H7 (cell line): ENCODE measurements at regions not wholly inside any gene's neighbourhood (a gene's known extent, or its start where the extent isn't known, plus 50 kb on each side); places are given as distances from the start of the nearest gene placed in this dataset.

Experiments
- DNase-seq: peaks from one replicate; pipeline ENCODE4 v3.0.0; 2012
- H3K27me3 ChIP-seq: 2 replicates; pipeline ENCODE4 v1.6.0; 2011; ENCODE audit warnings: mild to moderate bottlenecking, low read length; ENCODE audit not compliant: control insufficient read depth, insufficient read depth
- H3K36me3 ChIP-seq: replicated peaks from 2 replicates; pipeline ENCODE4 v1.5.1; 2011; ENCODE audit warnings: low read length; ENCODE audit not compliant: control insufficient read depth, insufficient read depth
- H3K4me3 ChIP-seq: 2 replicates; pipeline ENCODE4 v1.5.1; 2011; ENCODE audit warnings: low read depth, mild to moderate bottlenecking, control low read depth, low read length, moderate library complexity; ENCODE audit not compliant: insufficient read depth

DNA sequence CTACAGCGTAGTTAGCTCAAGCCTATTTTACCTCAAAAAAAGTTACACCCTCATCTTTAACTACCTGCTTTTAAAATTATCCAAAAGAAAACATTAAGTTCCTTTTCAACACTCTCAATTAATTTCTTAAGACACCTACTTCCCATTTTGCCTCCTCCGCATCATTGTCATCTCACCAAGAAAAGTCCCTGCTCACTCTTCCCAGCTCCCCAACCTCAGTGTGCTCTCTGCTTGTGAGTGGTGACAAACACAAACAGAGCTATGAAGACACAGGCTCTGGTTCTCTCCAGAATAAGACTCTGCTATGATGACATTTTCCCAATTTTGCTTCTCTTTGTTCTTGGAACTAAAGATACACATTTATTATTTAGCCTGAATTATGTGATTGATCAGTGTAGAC, 385.1 kb upstream of the HTR2A start:
- Histone ChIP-seq H3K4me3 (no peak overlapping the region), H3K36me3 (no peaks in the 10 kb centered on the region), H3K27me3 (no peaks in the 10 kb centered on the region)
- no peak for DNase-seq

DNA sequence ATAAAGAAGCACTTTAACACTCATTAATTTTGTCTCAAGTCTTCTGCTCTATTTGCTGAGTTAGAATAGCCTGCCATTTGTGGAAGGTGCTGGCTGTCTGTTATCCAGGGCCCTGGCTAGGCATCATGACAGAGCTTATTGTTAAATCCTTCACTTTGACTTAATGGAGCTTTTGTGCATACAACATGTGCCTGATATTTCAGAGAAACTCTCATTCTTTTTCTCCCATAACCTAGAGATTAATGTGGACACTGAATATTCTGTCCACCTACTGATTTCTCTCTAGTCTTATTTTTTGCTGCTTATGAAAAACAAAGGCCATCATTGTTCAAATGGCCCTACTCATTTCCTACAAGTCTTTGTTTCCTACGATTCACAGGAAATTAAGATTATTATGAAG, 383.1 kb upstream of the HTR2A start:
- Histone ChIP-seq H3K4me3 (no peak overlapping the region), H3K36me3 (no peaks in the 10 kb centered on the region), H3K27me3 (no peaks in the 10 kb centered on the region)
- DNase-seq, result no peak

DNA sequence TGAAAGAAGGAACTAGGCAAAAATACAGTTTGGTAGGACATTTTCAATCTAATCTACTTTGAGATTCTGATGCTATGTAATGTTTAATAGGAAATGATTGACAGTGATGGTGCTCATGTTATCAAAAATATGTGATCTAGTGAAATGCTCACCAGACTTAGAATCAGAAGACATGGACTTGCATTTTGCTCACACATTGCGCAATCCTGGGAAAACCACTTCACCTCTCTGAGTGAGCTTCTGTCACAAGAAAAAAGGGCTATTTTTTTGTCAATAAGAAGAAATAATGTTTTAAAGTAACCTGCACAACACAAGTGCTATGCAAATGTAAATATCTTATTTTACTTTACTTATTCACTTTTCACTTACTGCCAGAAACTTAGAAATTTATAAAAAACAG, 380.9 kb upstream of the HTR2A start:
- Histone ChIP-seq H3K36me3 (no peaks in the 10 kb centered on the region), H3K27me3 (no peaks in the 10 kb centered on the region), H3K4me3 (no peak overlapping the region)
- DNase-seq, result no peak

DNA sequence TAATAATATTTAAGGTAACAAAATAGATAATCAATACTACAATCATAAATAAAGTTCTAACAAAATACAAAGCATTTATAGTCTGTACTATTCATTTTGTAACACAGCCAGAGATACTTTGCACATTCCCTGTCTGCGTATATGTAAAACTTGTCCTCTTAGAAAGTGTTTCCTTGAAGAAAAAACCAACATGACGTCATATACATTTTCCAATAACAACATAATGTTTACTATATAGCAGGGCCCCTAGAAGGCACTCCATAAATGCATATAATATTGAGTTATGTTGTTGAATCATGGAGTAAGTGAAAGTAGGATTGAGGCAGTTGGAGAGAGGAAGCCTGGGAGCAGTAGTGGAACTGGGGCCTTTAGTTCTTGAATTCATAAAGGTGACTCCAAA, 371.4 kb upstream of the HTR2A start:
- Histone ChIP-seq H3K36me3 (no peaks in the 10 kb centered on the region), H3K4me3 (no peak overlapping the region), H3K27me3 (no peaks in the 10 kb centered on the region)
- DNase-seq, result no peak

DNA sequence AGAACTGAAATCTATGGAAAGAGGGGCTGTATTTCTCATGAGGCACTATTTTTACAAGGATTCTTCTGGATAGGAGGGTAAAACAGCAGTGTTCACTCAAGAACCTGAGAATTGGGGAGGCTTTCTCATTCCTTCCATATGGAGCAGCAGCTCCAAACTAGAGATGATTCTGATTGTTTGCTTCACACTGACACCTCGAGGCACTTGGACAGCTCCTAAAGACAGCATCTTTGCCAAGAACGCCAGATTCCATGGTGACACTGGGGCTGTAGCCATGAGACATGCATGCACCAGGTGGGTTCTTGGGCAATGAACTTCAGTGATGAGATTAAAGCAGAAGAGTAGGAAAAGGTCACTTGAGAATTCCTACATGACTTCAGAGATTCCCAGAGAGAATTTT, 361.5 kb upstream of the HTR2A start:
- no peaks in the 10 kb centered on the region for H3K36me3 ChIP-seq
- no peak for DNase-seq
- H3K4me3 ChIP-seq, result no peak overlapping the region
- no peaks in the 10 kb centered on the region for H3K27me3 ChIP-seq

DNA sequence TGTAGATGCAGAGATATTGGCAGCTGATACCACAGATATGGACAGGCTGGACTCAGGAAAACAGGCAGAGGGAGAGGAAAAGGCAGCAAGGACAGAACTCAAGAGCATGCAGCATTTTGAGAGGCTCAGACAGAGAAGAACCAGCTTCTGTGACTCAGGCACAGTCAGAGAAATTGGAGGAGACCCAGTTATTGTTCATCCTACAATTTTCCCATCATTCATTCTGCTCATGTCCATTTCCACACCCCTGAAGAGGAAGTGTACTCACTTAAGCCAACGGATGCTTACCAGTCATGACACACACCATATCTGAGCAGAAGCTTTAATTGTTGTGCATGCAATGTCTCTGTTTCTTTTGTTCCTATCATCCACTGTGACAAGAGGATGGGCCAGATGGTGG, 359.8 kb upstream of the HTR2A start:
- Histone ChIP-seq H3K4me3 (no peak overlapping the region), H3K27me3 (no peaks in the 10 kb centered on the region), H3K36me3 (no peaks in the 10 kb centered on the region)
- no peak for DNase-seq

DNA sequence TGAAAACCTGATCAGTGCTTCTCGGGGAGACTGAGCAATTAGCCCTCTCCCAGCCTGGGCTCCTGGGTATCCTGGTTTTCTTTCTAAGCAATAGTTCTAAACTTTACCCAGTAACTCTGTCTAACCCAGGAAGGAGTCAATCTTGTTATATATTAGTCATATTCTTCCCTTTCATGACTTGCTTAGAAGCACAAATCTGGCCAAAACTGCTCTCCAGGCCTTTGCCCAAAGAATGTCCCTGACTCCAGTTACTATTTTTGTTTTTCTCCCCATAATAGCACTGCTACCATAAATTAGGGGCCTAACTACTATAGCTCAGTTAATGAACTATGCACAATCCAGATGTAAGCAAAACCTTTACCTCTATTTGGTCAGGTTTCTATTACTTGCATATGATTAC, 355.8 kb upstream of the HTR2A start:
- no peak for DNase-seq
- Histone ChIP-seq H3K36me3 (no peaks in the 10 kb centered on the region), H3K4me3 (no peak overlapping the region), H3K27me3 (no peaks in the 10 kb centered on the region)

DNA sequence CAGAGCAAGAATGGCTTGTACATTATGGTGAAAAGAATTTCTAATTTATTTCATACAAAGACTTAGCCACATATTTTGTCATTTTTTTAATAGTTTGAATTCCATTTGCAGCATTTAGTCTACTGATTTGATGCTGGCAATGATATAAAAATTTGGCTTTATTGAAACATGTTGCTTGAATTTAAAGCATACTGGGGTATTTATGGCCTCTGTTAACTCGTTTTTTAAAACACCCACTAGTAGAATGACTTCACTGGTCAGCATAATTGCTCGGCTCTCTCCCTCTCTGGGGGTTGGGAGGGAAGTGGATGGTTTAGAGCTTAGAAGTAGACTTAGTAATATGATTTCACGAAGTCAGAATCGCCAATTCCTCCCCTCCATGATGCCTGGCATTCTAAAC, 354.9 kb upstream of the HTR2A start:
- no peak for DNase-seq
- no peaks in the 10 kb centered on the region for H3K36me3 ChIP-seq
- no peak overlapping the region for H3K4me3 ChIP-seq
- H3K27me3 ChIP-seq, result no peaks in the 10 kb centered on the region

DNA sequence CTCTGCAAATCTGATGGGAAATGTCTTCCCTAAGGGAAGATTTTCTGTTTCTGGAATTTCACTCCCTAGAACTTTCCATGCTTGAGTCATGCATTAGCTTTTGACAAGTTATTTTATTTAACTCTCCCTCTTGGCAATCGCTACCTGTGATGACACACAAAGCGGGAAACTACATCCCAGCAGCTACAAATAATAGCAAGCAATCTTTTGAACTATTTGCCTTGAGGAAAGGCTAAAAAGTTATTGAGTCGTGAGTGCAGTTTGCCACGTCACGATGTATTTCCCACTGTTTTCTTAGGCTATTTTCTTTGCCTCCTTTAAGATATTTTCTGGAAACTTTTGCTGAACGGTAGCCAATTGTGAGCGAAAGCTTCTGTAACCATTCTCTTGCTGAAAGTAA, 353.3 kb upstream of the HTR2A start:
- Histone ChIP-seq H3K27me3 (no peaks in the 10 kb centered on the region), H3K4me3 (no peak overlapping the region), H3K36me3 (no peaks in the 10 kb centered on the region)
- DNase-seq, result no peak

DNA sequence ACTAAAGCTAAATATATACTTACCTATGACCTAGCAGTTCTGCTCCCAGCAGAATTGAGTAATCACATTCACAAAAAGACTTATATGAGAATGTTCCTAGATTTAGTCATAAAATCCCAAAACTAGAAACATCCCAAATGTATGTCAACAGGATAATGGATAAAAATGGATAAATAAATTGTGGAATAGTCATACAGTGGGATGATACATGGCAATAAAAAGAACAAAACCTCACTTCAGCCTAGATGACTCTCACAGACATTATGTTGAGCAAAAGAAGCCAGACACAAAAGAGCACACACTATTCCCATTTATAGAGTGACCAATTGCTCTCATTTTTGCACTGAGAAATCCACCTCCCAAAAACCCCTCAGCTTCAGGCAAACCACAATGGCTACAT, 352.4 kb upstream of the HTR2A start:
- Histone ChIP-seq H3K36me3 (no peaks in the 10 kb centered on the region), H3K4me3 (no peak overlapping the region), H3K27me3 (no peaks in the 10 kb centered on the region)
- DNase-seq, result no peak

DNA sequence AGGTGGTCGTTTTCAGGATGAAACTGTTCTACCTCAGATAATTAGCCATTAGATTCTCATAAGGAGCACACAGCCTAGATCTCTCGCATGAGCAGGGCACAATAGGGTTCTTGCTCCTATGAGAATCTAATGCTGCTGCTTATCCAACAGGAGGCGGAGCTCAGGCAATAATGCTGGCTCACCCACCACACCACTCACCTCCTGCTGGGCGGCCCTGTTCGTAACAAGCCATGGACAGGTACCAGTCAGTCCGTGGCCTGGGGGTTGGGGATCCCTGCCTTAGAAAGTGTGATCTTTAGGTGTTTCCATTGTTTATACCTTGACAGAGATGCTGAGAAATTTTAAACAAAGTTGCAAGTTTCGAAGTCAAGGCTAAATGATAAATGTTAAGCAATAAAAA, 344.6 kb upstream of the HTR2A start:
- Histone ChIP-seq H3K36me3 (no peaks in the 10 kb centered on the region), H3K27me3 (no peaks in the 10 kb centered on the region), H3K4me3 (no peak overlapping the region)
- peak; percentile 7 for DNase-seq

DNA sequence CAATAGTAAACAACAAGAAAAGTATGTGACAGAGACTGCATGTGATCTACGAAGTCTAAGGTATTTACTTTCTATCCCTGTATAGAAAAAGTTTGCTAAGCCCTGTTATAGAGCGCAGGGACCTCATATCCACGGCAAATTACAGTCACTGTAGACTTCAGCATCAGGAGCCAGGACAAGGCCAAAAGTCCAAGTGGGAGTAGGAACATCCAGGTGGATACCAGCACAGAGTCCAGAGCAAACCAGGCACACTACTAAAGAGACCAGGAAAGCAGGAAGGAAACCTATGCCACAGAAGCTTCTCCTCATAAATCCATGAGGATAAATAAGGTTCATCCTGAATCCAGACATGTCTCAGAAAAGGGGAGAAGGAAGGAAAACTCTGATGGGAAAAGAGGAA, 342.2 kb upstream of the HTR2A start:
- no peaks in the 10 kb centered on the region for H3K36me3 ChIP-seq
- no peak for DNase-seq

DNA sequence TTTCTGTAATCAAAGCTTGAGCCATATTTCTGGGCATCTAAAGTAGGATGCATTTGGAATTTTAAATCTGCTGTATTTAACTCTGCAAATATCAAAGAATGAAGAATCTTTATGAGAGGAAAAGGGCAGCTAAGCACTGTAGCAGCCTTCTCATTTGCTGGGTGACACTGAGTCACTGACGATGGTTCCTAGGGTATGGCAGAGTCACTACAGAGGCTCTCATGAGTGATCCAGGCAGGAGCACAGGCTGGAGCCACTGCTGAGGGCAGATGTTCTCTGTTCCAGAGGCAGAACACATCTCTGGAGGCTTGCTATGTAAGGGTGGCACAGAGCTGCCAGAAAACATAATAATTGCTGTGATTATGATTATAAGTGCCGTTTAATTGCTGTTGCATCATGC, 340.7 kb upstream of the HTR2A start:
- H3K4me3 ChIP-seq, result no peak overlapping the region
- no peaks in the 10 kb centered on the region for H3K36me3 ChIP-seq
- H3K27me3 ChIP-seq, result no peaks in the 10 kb centered on the region
- no peak for DNase-seq

More for the DNA sequence above, 342.2 kb upstream of the HTR2A start:
- no peaks in the 10 kb centered on the region for H3K27me3 ChIP-seq
- H3K4me3 ChIP-seq, result no peak overlapping the region

DNA sequence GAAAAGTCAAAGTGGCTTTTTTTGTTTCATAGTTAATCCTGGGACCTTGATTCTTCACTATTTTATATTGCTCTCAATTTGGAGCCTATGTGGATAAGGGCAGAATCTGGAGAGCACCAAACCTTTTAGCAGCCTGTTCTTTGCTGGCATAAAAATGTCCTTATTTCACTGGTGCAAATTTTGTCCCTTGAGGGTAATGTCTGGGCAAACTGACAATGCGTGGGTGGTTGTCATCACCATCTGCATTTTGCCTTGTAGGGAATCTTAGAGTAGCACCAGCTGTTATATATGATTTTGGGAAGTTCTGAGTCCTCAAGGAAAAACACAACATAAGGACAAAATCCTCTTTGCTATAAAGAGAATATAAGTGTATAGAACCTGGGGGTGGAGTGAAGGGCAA, 336.9 kb upstream of the HTR2A start:
- no peak overlapping the region for H3K4me3 ChIP-seq
- no peaks in the 10 kb centered on the region for H3K36me3 ChIP-seq
- H3K27me3 ChIP-seq, result no peaks in the 10 kb centered on the region
- DNase-seq, result no peak

DNA sequence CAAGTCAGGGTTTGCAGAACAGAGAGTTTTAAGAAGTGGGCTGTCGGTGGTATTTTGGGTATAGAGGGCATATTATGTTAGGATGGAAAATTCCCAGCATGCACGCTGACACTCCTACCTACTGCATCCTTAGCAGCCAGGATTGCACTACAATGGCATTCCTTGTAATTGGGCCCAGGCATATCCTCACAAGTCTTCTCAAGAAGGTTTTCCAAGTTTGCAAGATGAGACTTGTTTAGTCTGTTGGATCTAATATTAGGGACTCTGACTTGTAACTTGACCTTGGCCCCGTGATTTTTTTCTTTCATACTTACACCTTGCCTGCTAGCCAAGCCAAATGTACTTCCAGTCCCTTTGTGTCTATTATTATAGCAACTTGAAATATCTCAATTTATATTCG, 335.7 kb upstream of the HTR2A start:
- Histone ChIP-seq H3K27me3 (no peaks in the 10 kb centered on the region), H3K4me3 (no peak overlapping the region), H3K36me3 (no peaks in the 10 kb centered on the region)
- DNase-seq, result no peak

DNA sequence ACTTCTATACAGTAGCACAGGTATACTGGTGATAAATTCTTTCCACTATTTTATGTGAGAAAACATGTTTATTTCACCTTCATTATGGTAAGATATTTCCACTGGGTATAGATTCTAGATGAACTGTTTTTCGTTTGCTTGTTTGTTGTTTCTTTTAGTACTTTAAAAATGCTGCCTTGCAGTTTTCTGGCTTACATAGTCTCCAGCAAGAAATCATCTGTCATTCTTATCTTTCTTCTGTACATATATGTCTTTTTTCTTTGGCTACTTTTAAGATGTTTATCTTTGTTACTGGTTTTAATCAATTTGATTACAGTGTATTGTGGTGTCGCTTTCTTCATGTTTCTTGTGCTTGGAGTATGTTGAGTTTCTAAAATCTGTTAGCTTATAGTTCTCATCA, 333.3 kb upstream of the HTR2A start:
- DNase-seq, result no peak
- no peak overlapping the region for H3K4me3 ChIP-seq

More for the DNA sequence above, 333.3 kb upstream of the HTR2A start:
- H3K36me3 ChIP-seq, result no peaks in the 10 kb centered on the region
- no peaks in the 10 kb centered on the region for H3K27me3 ChIP-seq
